Anterior cingulate cortex (tissue), 58 donors: ENCODE measurements at regions not wholly inside any gene's neighbourhood (a gene's known extent, or its start where the extent isn't known, plus 50 kb on each side); places are given as distances from the start of the nearest gene placed in this dataset.
"Not testable (repeated sequence)": the region's sequence is repeated elsewhere in the genome, so short reads cannot be mapped to it uniquely, and the experiment has no call there.

ENCODE experiments used
- DNase-seq, 58 donors: peaks; one replicate each; lab custom pipeline; 2025; lab: John Stamatoyannopoulos, UW

DNA sequence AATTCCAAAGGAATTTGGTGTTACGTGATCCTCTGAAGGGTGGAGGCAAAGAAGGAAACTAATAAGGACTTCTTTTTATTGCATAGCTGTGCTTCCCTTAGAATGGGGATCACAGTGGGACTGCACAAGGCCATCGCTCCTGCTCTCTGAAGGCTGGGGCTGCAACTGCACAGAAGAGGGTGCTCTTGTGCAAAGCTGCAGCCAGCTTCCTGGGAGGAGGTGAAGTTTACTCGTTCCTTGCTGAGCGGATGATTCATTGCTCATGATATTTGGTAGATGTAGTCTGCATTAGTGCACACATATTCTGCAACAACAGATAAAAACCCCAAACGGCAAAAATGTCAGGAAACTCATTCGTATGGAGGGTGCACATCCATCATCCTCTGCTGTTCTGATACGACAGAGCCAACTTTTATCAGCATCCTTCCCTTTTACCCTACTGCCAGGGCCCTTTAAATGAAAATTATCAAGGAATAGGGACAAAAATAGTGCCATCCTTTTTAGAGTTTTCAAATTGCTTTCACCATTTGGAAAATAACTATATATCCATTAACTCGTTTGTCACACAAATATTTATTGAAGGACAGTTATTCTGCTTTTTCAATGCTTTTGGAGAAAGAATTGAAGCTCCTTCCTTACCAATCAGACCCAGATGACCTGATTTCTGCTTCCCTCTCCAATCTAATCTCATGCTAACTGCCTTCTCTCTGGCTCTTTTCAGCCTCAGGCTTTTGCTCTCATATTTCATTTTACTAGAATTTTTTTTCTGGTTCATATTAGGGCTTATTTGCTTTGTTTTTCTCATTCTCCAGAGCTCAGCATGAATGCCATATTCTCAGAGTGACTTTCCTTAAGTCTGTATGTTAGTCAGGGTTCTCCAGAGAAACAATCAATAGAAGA lies 263.6 kb downstream of the DUSP10 start:
- DNase-seq: peak in 54 of 58 donors; percentile 2 to 73 (median 35)

GRCh38 chr1:221487781-221488524 lies 253.9 kb downstream of the DUSP10 start:
- DNase-seq: no peak

GRCh38 chr1:221488550-221488949 lies 253.3 kb downstream of the DUSP10 start:
- DNase-seq: no peak

DNA sequence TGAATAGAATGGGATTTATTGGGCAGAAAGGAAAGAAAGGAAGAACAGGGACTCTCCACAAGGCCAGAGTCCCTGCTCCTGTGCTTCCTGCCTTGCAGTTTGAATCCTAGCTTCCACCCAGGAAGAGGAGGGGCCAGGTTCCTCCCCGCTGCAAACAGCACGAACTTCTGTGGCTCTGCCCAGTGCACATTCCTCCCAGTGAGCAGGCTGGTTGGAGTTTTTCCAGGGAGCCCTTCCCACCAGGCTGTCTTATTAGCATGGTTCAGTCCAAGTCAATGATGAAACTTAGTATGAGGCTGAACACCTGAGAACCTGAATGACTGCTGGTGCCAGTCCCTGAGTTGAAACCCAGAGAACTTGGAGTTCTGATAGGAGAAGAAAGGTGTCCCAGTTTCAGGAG lies 247.2 kb downstream of the DUSP10 start:
- no peak for DNase-seq

DNA sequence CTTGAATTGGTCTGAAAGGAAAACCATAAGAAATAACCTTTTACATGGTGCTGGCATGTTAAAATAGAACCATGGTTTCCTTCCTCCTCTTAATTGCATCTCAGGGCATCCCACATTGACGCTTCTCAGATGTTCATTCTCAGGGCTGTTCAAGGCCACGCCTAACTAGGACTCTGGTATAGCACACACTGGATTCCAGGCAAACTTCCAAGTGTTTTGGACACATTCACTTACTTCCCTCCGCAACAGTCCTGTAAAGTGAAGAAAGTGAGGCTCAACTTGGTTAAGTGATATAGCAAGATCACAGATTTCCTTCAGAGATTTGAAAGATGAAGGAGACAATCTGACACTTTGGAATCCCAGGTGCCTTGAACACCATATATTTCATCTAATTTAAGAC lies 244.8 kb downstream of the DUSP10 start:
- DNase-seq: no peak

- DNase-seq: no peak
Observed at GRCh38 chr1:221503268-221503667, 238.6 kb downstream of the DUSP10 start.

DNA sequence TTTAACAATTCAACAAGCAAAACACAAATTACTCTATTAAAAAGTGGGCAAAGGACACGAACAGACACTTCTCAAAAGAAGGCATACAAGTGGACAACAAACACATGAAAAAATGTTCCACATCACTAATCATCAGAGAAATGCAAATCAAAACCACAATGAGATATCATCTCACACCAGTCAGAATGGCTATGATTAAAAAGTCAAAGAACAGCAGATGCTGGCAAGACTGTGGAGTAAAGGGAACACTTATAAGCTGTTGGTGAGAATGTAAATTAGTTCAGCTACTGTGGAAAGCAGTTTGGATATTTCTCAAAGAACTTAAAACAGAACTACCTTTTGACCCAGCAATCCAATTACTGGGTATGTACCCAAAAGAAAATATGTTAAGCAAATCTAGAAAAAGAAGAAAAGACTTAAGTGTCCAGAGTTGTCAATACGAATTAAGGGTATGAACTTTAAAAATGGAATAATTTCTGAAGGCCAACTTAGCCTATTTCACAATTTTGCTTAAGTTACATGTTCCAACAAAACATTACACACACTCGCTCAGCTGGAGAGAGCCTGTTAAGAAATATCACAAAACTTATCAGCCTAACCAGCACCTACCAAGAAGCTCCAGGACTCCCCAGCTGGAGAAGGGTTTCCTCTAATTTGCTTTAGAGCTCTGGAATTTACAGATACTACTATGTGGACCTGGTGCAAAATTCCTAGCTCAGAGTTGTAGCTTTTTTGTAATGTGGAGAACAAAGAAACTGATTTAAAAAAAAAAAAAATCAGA lies 232.1 kb downstream of the DUSP10 start:
- no peak for DNase-seq

DNA sequence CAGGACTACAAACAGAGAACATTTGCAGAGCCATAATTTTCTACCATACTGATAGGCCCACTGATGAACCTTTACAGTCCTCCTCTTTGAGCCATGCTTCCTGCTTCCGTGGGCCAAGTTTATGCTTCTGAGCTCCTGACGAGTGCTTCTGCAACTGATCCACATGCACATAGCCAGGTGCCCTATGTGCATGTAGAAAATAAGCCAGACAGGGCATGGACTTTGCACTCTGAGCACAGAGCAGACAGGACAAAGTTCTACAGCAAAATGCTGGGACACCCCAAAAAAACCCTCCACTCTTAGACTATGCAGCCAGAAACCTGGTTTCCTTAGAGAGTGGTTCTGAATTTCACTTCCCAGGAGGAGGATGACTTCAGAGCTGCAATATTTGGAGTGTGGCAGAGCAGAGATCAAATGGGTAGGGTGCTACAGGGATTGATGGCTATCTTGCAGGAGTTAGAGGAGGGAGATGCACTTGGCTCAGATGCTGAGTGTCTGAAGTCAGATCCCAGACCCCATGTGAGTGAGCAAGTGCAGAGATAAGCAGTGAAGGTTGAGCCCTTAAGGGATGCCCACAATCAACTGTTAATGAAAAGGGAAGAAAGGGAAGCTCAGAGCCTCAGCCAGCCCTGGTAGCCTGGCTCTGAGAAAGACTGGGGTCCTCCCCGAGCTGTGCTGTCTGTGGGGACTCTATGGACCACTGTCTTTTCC lies 230.9 kb downstream of the DUSP10 start:
- no peak for DNase-seq

DNA sequence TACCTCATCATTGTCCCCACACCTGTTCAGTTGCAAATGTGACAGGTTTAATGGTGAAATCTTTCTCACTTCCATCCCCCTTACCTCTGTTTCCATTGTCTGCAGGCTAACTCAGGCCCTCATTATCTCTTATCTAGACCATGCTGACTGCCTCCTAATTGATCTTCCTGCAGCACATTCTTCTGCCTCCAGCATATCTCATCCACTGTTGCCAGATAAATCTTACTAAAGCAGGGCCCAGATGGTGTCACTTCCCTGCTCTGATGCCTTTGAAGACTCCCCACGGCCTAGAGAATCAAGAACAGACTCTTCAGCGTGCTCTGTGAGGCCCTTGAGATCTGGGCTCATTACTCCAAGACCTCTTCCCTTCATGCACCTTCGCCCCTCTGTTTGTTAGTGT lies 230.1 kb downstream of the DUSP10 start:
- DNase-seq: no peak

DNA sequence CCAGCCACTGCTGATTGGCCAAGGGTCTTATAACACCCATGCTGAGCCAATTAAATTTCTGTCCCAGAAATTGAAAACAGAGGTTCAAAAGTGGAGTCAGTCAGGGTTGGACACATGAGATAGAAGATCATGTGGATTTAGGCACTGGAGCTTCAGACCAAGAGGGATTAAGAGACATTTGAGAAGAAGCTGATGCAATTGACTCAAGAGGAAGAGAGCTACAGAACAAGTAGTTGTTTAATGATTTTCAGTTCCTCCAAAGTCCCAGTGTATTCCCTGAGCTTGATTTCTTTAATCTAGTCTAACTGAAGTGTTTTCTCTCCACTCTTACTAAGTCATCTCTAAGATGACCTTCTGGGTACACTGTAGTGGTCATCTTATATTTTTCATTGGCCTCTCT lies 227.1 kb downstream of the DUSP10 start:
- no peak for DNase-seq

DNA sequence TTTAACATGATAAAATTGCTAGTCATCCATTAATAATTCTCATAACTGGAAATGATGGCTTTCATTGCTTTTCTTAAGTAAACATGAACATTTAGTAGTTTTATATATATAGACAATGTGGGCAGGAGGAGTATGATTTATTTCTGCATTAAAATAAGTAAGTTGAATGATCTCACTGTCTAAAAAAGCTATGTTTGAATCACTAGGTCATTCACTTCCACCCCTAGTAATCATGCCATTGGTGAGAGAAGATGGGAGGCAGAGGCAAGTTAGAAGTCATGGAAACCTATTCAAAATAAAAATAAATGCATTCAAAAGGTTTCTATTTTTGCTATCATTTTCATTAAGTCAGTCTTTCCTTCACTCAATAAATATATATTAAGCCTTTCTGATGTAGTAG lies 226.4 kb downstream of the DUSP10 start:
- no peak for DNase-seq

DNA sequence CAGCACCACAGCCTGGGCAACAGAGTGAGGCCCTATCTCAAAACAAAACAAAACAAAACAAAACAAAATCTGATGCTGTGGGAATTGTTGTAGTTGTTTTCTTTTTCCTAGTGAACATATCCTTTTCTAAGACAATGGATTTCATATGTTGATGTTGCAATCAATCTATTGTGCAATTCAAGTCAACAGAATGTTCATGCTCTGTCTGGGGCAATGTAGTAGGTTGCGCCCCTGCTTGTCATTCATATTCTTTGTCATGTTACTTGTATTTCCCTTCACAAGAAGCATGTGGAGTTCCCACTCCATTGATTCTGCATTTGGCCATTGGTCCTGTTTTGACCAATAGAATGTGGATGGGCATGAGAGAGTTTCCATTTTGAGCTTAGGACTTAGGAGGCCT lies 223.9 kb downstream of the DUSP10 start:
- DNase-seq: no peak

GRCh38 chr1:221520250-221520649 lies 221.6 kb downstream of the DUSP10 start:
- no peak for DNase-seq

DNA sequence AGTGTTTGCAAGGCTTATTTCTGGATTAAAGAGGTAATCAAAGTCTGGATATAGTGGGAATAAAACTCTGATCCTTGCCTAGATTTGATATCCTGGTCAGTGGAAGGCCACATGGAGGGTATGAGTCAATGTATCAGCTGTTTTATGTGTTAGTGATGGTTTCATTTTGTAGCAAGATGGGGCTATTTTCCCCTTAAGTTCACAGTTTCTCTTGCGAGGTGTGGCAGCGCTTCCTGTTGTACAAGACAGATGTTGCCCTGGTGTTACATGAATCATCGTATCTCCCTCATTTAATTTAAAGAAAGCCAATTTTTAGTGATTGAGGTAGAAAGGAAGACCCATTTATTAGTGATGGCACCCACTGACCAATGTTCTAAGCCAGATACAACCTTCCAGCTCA lies 220.2 kb downstream of the DUSP10 start:
- DNase-seq: no peak

GRCh38 chr1:221522529-221522940 lies 219.4 kb downstream of the DUSP10 start:
- DNase-seq: no peak

GRCh38 chr1:221525749-221526148 lies 216.1 kb downstream of the DUSP10 start:
- DNase-seq: no peak

GRCh38 chr1:221527302-221527701 lies 214.6 kb downstream of the DUSP10 start:
- DNase-seq: no peak

DNA sequence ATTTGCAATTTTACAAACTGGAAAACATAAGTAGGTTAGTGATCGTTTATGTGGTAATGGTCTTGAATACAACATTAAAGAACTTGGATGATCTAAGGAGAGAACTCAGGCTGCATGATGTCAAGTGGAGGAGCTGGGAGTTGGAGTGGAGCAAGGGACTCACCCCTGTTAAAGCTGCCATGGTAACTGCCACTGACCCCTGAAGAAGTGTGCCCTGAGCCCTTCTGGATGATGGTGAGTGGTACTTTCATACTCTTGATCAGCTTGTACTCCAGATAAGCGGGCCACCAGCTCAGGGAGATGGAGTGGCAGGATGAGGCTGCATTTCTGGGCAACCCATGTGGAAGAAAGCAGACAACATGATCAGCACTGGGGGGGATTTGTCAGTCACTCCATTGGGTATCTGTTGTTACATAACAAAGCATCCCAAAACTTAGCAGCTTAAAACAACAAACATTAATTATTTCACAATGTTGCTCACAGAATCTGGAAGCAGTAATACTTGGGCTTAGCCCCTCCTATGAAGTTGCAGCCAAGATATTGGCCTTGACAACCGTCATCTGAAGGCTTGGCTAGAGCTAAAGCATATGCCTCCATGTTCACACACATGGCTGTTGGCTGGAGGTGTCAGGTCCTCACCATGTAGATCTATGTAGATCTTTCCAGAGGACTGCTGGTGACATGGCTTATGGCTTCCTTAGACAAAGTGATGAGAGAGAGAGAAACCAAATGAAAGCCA lies 213.8 kb downstream of the DUSP10 start:
- no peak for DNase-seq

DNA sequence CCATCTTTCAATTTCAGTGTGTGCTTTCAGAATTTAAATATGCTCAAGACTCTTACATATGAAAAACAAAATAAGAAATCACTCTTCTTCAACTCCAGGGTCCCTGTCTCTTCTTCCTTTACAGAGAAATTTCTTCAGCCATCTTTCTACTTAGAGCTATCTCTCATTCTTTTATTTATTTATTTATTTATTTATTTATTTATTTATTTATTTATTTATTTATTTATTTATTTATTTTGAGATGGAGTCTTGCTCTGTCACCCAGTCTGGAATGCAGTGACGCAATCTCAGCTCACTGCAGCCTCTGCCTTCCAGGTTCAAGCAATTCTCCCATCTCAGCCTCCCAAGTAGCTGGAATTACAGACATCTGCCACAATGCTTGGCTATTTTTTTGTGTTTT lies 211.7 kb downstream of the DUSP10 start:
- DNase-seq: not testable (repeated sequence)

DNA sequence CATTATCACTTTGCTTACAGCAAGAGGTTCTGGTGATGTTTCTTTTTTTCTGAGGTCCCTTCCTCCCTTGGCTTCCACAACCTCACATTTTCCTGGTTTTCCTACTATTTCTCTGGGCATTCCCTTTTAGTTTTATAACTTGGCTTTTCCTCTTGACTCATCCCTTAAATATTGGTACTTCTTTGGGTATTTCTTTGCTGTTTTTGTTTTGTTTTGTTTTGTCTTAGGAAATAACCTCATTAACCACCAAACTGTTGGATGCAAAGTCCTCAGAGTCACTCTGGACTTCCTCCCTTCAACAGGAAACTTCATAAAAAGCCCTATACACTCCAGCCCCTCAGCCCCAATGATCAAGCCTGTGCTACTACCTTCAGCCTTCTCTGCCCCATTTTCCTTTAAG lies 211.1 kb downstream of the DUSP10 start:
- DNase-seq: no peak
